Mesodermal cell (in vitro differentiated cells): ENCODE measurements at regions not wholly inside any gene's neighbourhood (a gene's known extent, or its start where the extent isn't known, plus 50 kb on each side); places are given as distances from the start of the nearest gene placed in this dataset.

ENCODE experiments used
- H3K27ac ChIP-seq: 2 replicates; pipeline ENCODE4 v1.7.0; 2013; ENCODE audit warnings: mild to moderate bottlenecking, low read depth, low read length, moderate library complexity; ENCODE audit not compliant: severe bottlenecking
- H3K36me3 ChIP-seq: 2 replicates; pipeline ENCODE4 v1.7.1; 2013; ENCODE audit warnings: mild to moderate bottlenecking, low read length, moderate library complexity; ENCODE audit not compliant: control insufficient read depth, insufficient read depth
- H3K4me1 ChIP-seq: one replicate; pipeline ENCODE4 v1.7.1; 2013; ENCODE audit warnings: mild to moderate bottlenecking, low read length; ENCODE audit not compliant: insufficient read depth, control insufficient read depth, poor library complexity, severe bottlenecking
- H3K4me3 ChIP-seq: 2 replicates; pipeline ENCODE4 v1.7.0; 2013; ENCODE audit warnings: low read length, control low read depth, mild to moderate bottlenecking; ENCODE audit not compliant: insufficient read depth, poor library complexity, severe bottlenecking; ENCODE audit errors: extremely low read depth
- H3K9me3 ChIP-seq: 2 replicates; pipeline ENCODE4 v1.7.1; 2013; ENCODE audit warnings: mild to moderate bottlenecking, low read length, moderate library complexity; ENCODE audit not compliant: control insufficient read depth
- WGBS, 2 experiments: methylation state at CpG; one replicate each; pipeline ENCODE4 v1.1.5; 2013; ENCODE audit warnings: missing lambda C conversion rate in 2 of 2; ENCODE audit not compliant: insufficient coverage in 2 of 2; 5-methylcytosine and 5-hydroxymethylcytosine counted together

- no peak overlapping the region for H3K4me3 ChIP-seq
- H3K36me3 ChIP-seq, result no peaks in the 10 kb centered on the region
- no peak overlapping the region for H3K27ac ChIP-seq
- H3K4me1 ChIP-seq, result no peaks in the 10 kb centered on the region
- WGBS, 2 experiments, result 100% methylated on average over 1 of the region's 1 CpG; no CpG with 5 or more reads in 1 of the 2 experiments
- H3K9me3 ChIP-seq, result peaks cover 3% of the 10 kb centered on the region
These were observed 528.9 kb downstream of the COL12A1 start for GRCh38 chr6:74676906-74677305.

DNA sequence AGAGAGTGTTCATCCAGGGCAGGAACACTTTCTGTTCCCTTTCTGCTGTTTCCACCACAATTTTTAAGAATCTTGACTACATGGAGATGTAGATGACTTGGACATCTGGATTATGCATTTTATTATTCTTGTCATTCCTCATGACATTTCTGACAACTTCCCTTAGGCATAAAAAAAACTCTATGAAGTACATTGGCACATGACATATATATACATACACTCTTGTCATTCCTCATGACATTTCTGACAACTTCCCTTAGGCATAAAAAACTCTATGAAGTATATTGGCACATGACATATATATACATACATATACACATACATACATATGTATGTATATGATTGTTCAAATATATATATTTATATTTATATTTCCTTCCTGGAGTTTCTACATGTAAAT is 531.5 kb downstream of the COL12A1 start:
- Histone ChIP-seq H3K4me1 (no peaks in the 10 kb centered on the region), H3K9me3 (peaks cover 3% of the 10 kb centered on the region), H3K4me3 (no peak overlapping the region), H3K27ac (no peak overlapping the region), H3K36me3 (no peaks in the 10 kb centered on the region)

GRCh38 chr6:74671558-74672025 is 534.3 kb downstream of the COL12A1 start:
- WGBS, 2 experiments, result 82 to 100% methylated on average over 2 to 5 of the region's 6 CpGs
- H3K27ac ChIP-seq, result no peak overlapping the region

DNA sequence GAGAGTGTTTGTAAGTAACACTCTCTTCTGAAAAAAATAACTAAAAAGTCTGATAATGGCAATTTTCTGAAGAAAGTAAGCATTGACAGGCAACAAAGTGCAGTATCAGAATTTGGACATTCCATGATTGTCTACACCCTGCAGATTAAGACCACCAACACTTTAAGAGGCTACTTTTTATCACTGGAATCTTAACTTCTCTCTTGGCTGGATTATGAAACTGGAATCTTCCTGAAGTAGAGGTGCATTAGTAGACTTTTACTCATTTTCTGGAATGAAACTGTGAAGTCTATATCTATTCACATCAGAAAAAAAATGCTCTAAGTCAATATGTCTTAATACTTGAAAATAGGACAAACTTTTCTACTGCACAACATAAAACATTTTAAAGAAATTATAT is 547.5 kb downstream of the COL12A1 start:
- Histone ChIP-seq H3K9me3 (no peaks in the 10 kb centered on the region), H3K27ac (no peak overlapping the region)

More at GRCh38 chr6:74671558-74672025, 534.3 kb downstream of the COL12A1 start:
- Histone ChIP-seq H3K4me3 (no peak overlapping the region), H3K9me3 (peaks cover 3% of the 10 kb centered on the region), H3K4me1 (no peaks in the 10 kb centered on the region), H3K36me3 (no peaks in the 10 kb centered on the region)

DNA sequence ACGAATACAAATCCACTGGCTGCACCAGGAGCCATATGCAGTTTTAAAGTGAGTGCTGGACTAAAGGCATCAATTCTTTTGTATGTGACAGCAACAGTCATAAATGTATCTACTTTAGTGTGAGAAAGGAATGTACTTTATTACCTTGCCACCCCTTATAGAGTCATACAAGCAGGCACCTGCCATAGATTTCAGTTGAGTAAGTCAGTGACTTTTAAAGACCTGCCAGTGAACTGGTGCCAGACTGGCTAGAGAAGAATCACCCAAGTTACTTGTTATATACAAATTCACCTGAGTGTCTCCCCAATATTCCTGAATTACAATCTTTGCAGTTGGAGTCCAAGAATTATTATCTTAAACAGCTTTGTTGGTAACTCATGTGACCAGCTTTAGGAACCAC is 547.9 kb downstream of the COL12A1 start:
- Histone ChIP-seq H3K4me1 (no peaks in the 10 kb centered on the region), H3K4me3 (no peak overlapping the region), H3K9me3 (no peaks in the 10 kb centered on the region), H3K27ac (no peak overlapping the region), H3K36me3 (no peaks in the 10 kb centered on the region)
- WGBS, 2 experiments, result no CpG with 5 or more reads among the region's 1 CpG

More for the DNA sequence above, 547.5 kb downstream of the COL12A1 start:
- no peak overlapping the region for H3K4me3 ChIP-seq
- no peaks in the 10 kb centered on the region for H3K36me3 ChIP-seq
- H3K4me1 ChIP-seq, result no peaks in the 10 kb centered on the region

DNA sequence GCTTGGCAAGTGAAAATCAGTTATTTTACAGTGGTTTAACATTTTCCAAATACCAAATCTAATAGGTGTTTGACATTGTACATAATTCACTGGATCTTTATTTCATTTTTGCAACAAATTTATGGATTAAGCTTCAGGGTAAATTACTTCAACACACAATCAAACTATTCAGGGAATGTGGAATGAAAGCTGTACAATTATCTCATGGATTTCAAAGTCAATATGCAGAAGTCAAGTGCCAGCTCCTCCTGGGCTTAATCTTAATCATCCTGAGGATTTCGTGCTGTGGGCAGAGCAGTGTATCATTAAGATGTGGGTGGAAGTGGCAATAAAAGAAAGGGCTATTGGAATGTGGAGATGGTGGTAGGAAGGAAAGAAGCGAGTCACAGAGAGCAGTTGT is 548.8 kb downstream of the COL12A1 start:
- 67 to 80% methylated on average over 1 of the region's 2 CpGs for WGBS, 2 experiments
- Histone ChIP-seq H3K4me1 (no peaks in the 10 kb centered on the region), H3K36me3 (no peaks in the 10 kb centered on the region), H3K4me3 (no peak overlapping the region), H3K27ac (no peak overlapping the region), H3K9me3 (no peaks in the 10 kb centered on the region)

DNA sequence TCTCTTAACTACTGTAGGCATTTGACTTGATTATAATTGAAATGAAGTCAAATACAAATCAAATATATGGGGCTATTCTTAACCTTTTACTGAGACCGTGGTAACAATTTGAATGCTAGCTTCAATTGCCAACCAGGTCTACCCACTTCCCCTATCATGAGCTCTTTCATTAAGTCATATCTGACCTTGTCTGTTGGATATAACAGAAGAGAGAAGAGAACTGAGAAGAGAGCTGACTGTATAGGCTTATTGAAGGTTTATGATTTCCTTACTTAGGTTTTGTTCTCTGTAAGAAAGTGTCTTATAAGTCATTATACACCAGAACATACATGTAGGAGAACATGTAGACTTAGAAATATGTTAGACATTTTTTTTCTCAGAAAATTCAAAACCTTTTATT is 549.4 kb downstream of the COL12A1 start:
- Histone ChIP-seq H3K4me3 (no peak overlapping the region), H3K36me3 (no peaks in the 10 kb centered on the region), H3K4me1 (no peaks in the 10 kb centered on the region), H3K27ac (no peak overlapping the region), H3K9me3 (no peaks in the 10 kb centered on the region)
- WGBS, 2 experiments, result no CpG with 5 or more reads among the region's 1 CpG

DNA sequence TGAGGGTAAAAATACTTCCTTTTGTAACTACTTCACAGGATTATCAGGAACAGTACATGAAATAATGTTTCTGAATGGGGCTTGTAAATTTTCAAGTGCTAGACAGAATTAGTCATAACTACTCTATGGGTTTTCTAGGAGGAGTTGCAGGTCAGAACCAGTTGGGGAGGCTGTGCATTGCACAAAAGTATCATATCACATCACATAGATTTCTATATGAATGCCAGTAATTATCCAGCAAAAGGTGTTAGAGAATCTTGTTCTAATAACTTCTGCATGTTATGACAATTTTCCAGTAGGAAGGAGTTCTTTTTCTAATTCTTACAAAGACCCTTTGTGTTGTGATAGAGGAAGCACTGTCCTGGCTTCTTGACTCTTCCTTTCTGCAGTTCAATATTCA is 551.6 kb downstream of the COL12A1 start:
- H3K9me3 ChIP-seq, result no peaks in the 10 kb centered on the region
- no peaks in the 10 kb centered on the region for H3K36me3 ChIP-seq
- no peak overlapping the region for H3K4me3 ChIP-seq
- no peaks in the 10 kb centered on the region for H3K4me1 ChIP-seq
- no peak overlapping the region for H3K27ac ChIP-seq

- Histone ChIP-seq H3K9me3 (no peaks in the 10 kb centered on the region), H3K36me3 (no peaks in the 10 kb centered on the region), H3K27ac (no peak overlapping the region), H3K4me3 (no peak overlapping the region), H3K4me1 (no peaks in the 10 kb centered on the region)
- WGBS, 2 experiments, result no CpG with 5 or more reads among the region's 5 CpGs
These were observed 553.7 kb downstream of the COL12A1 start for GRCh38 chr6:74651948-74652842.

DNA sequence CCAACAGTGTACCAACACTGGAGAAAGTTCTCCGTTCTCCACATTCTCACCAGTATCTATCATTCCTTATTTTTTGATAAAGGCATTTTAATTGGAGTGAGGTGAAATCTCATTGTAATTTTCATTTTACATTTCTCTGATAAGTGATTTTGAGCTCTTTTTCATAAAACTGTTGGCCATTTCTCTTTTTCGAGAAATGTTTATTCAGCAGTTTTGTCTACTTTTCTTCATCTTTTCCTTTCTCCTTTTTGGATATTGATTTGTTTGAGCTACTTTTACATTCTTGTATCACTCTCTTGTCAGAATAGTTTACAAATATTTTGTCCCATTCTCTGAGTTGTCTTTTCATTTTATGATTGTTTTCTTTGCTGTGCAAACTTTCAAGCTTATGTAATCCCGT is 555.2 kb downstream of the COL12A1 start:
- H3K9me3 ChIP-seq, result no peaks in the 10 kb centered on the region
- no peaks in the 10 kb centered on the region for H3K36me3 ChIP-seq
- no peak overlapping the region for H3K27ac ChIP-seq
- WGBS, 2 experiments, result no CpG with 5 or more reads among the region's 3 CpGs
- no peak overlapping the region for H3K4me3 ChIP-seq
- no peaks in the 10 kb centered on the region for H3K4me1 ChIP-seq

DNA sequence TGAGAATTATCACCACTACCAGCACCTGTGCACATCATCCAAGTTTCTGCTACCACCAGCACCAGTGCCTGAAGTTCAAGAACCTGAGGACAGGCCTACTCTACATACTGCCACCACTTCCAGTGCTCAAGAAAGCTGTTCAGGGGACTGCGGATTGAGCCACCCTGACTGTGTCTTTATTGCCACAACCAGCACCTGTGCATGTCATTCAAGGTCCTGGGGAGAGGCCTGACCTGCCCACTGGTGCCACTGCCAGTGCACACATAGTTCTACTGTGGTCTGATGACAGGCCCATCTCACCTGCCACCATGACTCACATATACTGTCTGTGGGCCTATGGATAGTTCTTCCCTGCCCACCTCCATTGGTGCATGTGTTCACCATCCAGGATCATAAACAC is 559.4 kb downstream of the COL12A1 start:
- WGBS, 2 experiments, result 93 to 100% methylated on average over 1 of the region's 1 CpG
- no peak overlapping the region for H3K4me3 ChIP-seq
- no peak overlapping the region for H3K27ac ChIP-seq
- no peaks in the 10 kb centered on the region for H3K9me3 ChIP-seq
- H3K4me1 ChIP-seq, result no peaks in the 10 kb centered on the region
- H3K36me3 ChIP-seq, result no peaks in the 10 kb centered on the region
